ENCODE measurements at regions not wholly inside any gene's neighbourhood (a gene's known extent, or its start where the extent isn't known, plus 50 kb on each side); places are given as distances from the start of the nearest gene placed in this dataset.

DNA sequence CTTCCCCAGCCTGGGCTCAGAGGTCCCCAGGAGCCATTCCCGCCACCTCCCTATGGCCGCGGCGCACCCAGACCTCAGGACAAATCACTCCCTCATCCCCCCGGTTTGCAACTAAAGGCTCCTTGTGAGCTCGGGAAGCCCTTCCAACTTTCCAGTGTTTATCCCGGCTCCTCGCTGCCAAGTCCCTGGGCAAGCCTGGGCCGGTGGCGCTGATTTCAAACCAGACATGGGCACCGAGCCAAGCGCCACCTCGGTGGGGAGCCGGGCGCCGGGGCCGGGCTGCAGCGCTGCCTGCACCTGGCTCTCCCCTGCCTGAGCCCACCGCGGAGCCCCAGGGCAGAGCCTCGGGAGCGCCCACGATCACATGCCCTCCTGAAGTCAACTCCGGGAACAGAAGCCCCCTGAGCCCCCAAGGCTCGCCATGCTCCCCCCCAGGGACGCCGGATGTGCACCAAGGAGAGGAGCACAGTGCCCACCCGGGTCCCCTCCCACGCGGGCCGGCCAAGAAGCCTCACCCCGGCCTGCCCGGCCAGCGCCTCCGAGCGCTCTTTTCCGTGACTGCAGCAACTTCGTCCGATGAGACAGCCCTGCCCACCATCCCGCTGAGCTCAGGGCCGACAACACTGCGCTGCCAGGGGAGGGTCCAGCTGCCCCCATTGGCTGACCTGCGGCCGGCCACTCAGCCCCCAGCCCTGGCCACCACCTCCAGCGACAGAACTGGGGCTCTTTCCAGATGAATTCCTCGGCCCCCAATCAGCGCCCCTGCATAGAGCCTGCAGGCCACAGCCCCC lies 50.0 kb downstream of the NCOR2 start:
- ChIA-PET POLR2A (no interaction called here), CTCF (interaction anchor here (0.7 kb wide), 1 partner anchor 253 kb away, joined by 4 read pairs; no protein-coding TSS in a partner anchor)
- H3K27me3 Mint-ChIP-seq = no peaks in the 10 kb centered on the region
- ATAC-seq (no peak), DNase-seq (no peak)
- H3K4me3 Mint-ChIP-seq = no peak overlapping the region
- H3K4me1 Mint-ChIP-seq = peaks cover 25% of the 10 kb centered on the region
- no peak overlapping the region for H3K27ac Mint-ChIP-seq
- H3K36me3 Mint-ChIP-seq (ENCODE audit: low read depth) = peaks cover 9% of the 10 kb centered on the region
- intact Hi-C loops (cut with DNase I, micrococcal nuclease) = no loop called here
- no peaks in the 10 kb centered on the region for H3K9me3 Mint-ChIP-seq (ENCODE audit: low read depth)

DNA sequence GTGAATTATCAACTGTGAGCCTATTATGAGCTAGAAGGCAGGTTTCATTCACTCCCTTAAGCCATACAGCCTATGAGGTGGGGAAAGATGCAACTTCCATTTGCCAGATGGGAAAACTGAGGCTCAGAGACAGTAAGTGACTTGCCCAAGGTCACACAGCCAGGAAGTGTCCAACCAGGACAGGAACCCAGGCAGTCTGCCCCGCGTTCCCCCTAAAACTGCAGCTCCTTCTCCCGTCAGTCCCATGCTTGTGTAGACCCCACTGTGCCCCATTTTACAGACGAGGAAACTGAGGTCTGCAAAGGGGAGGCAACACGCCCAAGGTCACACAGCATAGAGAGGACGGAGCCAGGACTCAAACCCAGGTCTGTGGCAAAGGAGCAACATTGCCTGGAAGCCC lies 50.6 kb downstream of the NCOR2 start:
- intact Hi-C loops (cut with DNase I, micrococcal nuclease) = no loop called here
- peaks cover 23% of the 10 kb centered on the region for H3K4me1 Mint-ChIP-seq
- H3K27ac Mint-ChIP-seq = no peak overlapping the region
- no peak for ATAC-seq
- H3K9me3 Mint-ChIP-seq (ENCODE audit: low read depth) = no peaks in the 10 kb centered on the region
- H3K27me3 Mint-ChIP-seq = no peaks in the 10 kb centered on the region
- peaks cover 9% of the 10 kb centered on the region for H3K36me3 Mint-ChIP-seq (ENCODE audit: low read depth)
- CTCF ChIA-PET = interaction anchor here (0.7 kb wide), 1 partner anchor 254 kb away, joined by 4 read pairs; no protein-coding TSS in a partner anchor
- DNase-seq = no peak
- POLR2A ChIA-PET = no interaction called here
- no peak overlapping the region for H3K4me3 Mint-ChIP-seq

DNA sequence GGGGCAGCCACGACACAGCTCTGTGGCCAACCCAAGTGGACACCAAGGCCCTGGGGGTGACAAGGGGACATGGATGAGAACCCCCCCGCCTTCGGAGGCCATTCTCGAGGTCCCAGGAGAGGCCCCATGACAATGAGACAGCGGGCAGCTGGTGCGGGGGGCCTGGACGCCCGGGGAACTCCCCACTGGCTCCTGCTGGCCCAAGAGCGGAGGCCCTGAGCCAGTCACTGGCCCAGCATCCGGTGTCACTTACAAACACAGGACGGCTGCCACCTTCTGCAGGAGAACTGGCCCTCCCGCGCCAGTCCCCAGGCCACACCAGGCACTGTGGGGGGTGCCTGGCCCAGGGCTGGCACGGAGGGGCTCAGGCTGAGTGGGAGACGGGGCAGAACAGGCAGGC lies 51.4 kb downstream of the NCOR2 start:
- ChIA-PET CTCF (interaction anchor here (0.7 kb wide), 1 partner anchor 606 kb away, joined by 3 read pairs; no protein-coding TSS in a partner anchor), POLR2A (no interaction called here)
- peaks cover 17% of the 10 kb centered on the region for H3K4me1 Mint-ChIP-seq
- peaks cover 7% of the 10 kb centered on the region for H3K36me3 Mint-ChIP-seq (ENCODE audit: low read depth)
- intact Hi-C loops (cut with DNase I, micrococcal nuclease) = no loop called here
- H3K27ac Mint-ChIP-seq = no peak overlapping the region
- H3K4me3 Mint-ChIP-seq = no peak overlapping the region
- ATAC-seq = no peak
- no peaks in the 10 kb centered on the region for H3K9me3 Mint-ChIP-seq (ENCODE audit: low read depth)
- H3K27me3 Mint-ChIP-seq = no peaks in the 10 kb centered on the region
- no peak for DNase-seq

DNA sequence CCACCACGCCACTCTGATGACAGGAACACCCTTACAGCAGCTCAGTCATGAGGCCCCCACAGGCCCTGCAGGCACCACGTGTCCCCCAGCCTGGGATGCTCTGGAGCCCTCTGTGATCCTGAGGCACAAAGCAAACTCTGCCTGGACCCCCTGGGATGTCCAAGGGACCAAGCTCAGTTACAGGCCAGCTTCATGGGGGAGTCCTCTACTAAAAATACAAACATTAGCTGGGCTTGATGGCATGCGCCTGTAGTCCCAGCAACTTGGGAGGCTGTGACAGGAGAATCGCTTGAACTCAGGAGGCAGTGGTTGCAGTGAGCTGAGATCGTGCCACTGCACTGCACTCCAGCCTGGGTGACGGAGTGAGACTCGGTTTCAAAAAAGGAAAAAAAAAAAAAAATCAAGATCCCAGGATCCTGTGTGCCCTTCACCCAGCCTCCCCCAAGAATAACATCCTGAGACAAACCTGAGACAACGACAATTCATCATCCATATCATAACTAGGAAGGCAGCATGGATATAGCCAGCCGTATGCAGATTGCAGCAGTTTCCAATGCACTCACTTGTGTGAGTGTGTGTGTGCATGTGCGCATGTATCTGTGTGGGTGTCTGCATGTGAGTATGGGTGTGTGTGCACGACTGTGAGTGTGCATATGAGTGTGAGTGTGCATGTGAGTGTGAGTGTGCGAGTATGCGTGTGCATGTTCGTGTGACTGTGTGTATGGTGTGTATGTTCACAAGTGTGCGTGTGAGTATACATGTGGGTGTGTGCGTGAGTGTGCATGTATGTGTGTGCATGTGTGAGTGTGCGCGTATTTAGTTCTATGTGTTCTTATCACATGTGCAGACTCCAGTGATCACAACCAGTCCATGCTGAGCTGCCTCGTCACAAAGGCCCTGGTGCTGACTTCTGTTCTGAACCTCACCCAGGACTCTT lies 52.1 kb downstream of the NCOR2 start:
- no peak overlapping the region for H3K4me3 Mint-ChIP-seq
- H3K4me1 Mint-ChIP-seq = peaks cover 16% of the 10 kb centered on the region
- no peaks in the 10 kb centered on the region for H3K27me3 Mint-ChIP-seq
- peaks cover 5% of the 10 kb centered on the region for H3K36me3 Mint-ChIP-seq (ENCODE audit: low read depth)
- H3K27ac Mint-ChIP-seq = no peak overlapping the region
- intact Hi-C loops (cut with DNase I, micrococcal nuclease) = no loop called here
- ATAC-seq = no peak
- ChIA-PET POLR2A (no interaction called here), CTCF (interaction anchor here (0.7 kb wide), 1 partner anchor 605 kb away, joined by 3 read pairs; no protein-coding TSS in a partner anchor)
- DNase-seq = no peak
- H3K9me3 Mint-ChIP-seq (ENCODE audit: low read depth) = no peaks in the 10 kb centered on the region

DNA sequence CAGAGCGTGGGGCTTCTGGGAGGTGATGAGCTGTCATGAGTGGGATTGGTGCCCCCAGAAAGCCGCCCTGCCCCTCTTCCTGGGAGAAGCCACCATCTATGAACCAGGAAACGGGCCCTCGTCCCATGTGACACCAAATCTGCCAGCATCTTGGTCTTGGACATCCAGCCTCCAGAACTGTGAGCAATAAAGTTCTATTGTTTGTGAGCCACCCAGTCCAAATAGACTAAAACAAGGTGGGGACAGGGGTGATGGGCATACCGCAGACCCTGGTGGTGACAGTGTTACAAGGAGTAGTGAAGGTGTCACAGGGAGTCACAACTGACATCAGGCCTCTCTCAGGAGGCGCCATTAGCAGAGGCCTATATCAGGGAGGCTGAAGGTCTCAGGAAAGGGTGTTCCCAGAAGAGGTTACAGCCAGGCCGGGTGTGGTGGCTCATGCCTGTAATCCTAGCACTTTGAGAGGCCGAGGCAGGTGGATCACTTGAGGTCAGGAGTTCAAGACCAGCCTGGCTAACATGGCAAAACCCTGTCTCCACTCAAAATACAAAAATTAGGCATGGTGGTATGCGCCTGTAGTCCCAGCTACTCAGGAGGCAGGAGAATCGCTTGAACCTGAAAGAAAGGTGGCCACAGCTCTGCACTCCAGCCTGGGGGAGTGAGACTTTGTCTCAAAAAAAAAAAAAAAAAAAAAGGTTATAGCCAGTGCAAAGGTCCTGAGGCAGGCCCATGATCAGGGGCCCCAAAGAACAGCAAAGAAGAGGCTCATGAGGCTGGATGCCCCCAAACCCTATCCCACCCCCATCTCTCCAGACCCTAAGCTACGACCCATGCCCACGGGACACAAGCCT lies 53.0 kb downstream of the NCOR2 start:
- H3K36me3 Mint-ChIP-seq (ENCODE audit: low read depth) = peaks cover 5% of the 10 kb centered on the region
- no peak overlapping the region for H3K4me3 Mint-ChIP-seq
- ChIA-PET CTCF (no interaction called here), POLR2A (no interaction called here)
- DNase-seq = no peak
- H3K27me3 Mint-ChIP-seq = no peaks in the 10 kb centered on the region
- ATAC-seq = no peak
- no peak overlapping the region for H3K27ac Mint-ChIP-seq
- intact Hi-C loops (cut with DNase I, micrococcal nuclease) = no loop called here
- peaks cover 16% of the 10 kb centered on the region for H3K4me1 Mint-ChIP-seq
- H3K9me3 Mint-ChIP-seq (ENCODE audit: low read depth) = no peaks in the 10 kb centered on the region

DNA sequence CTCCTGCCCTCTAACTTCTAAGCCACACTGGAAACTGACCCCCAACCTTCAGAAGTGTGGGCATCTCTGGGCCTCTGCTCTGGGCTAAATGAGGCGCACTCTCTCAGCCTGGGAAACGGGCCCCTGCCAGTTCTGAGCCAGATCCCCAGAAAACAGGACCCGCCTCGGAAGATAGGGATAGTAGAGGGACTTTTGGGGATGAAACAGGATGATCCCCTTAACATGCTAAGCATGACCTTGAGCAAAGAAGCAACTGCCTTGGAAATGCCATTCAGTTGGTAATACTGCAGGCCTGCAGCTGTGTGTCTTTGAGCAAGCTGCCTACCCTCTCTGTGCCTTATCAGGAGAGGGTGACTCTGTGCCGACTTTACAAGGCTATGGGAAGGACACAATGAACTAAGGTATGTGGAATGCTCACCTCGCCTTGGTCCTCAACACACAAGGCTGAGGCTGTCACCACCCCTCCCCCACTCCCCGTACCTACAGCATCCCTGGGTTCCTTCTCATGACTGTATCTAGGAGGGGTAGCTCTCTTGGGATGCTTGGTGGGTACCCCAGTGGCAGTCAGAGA lies 54.0 kb downstream of the NCOR2 start:
- intact Hi-C loops (cut with DNase I, micrococcal nuclease) = no loop called here
- H3K9me3 Mint-ChIP-seq (ENCODE audit: low read depth) = no peaks in the 10 kb centered on the region
- ChIA-PET POLR2A (no interaction called here), CTCF (no interaction called here)
- no peaks in the 10 kb centered on the region for H3K27me3 Mint-ChIP-seq
- no peak overlapping the region for H3K27ac Mint-ChIP-seq
- H3K36me3 Mint-ChIP-seq (ENCODE audit: low read depth) = peaks cover 5% of the 10 kb centered on the region
- H3K4me1 Mint-ChIP-seq = peaks cover 14% of the 10 kb centered on the region
- no peak for DNase-seq
- ATAC-seq = no peak
- no peak overlapping the region for H3K4me3 Mint-ChIP-seq

DNA sequence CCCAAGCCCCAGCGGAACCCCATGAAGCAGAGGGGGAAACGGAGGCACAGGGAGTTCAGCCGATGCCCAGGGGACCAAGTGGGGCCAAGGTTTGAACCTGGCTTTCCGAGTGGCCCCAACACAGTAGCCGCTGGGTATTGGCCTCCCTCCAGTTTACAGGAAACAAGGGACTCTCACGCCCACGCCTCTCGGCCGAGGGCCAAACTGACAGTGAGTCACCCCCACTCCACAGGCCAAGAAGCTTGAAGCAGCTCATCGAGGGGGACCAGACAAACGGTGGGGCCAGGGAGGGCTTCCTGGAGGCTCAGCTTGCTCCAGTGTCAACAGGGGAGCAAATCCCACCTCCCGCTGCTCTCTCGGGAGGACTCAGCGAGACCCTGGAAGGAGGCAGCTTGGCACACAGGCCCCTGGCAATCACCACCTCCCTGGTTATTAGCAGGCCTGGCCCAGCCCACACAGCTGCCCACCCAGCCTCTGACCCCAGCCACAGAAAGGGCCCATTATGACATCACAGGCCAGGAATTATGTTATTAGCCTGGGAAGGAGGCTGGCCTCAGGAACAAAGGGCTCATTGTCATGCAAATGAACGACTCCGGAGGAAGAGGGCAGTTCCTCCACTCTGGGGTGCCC lies 54.6 kb downstream of the NCOR2 start:
- CTCF ChIA-PET = interaction anchor here (1.1 kb wide), 1 partner anchor 262 kb away, joined by 4 read pairs; no protein-coding TSS in a partner anchor

GRCh38 chr12:124511259-124511985 lies 56.0 kb downstream of the NCOR2 start:
- H3K4me1 Mint-ChIP-seq = peaks cover 23% of the 10 kb centered on the region
- DNase-seq = no peak
- no peaks in the 10 kb centered on the region for H3K27me3 Mint-ChIP-seq
- H3K4me3 Mint-ChIP-seq = no peak overlapping the region
- H3K36me3 Mint-ChIP-seq (ENCODE audit: low read depth) = peaks cover 5% of the 10 kb centered on the region
- no peaks in the 10 kb centered on the region for H3K9me3 Mint-ChIP-seq (ENCODE audit: low read depth)
- H3K27ac Mint-ChIP-seq = no peak overlapping the region
- intact Hi-C loops (cut with DNase I, micrococcal nuclease) = no loop called here
- no peak for ATAC-seq
- CTCF ChIA-PET = interaction anchor here (0.6 kb wide), 1 partner anchor 15 kb away, joined by 3 read pairs; no protein-coding TSS in a partner anchor
- POLR2A ChIA-PET = no interaction called here

More for the DNA sequence above, 54.6 kb downstream of the NCOR2 start:
- H3K27me3 Mint-ChIP-seq = no peaks in the 10 kb centered on the region
- H3K4me1 Mint-ChIP-seq = peaks cover 11% of the 10 kb centered on the region
- no peak overlapping the region for H3K27ac Mint-ChIP-seq
- no peak for DNase-seq
- no peaks in the 10 kb centered on the region for H3K9me3 Mint-ChIP-seq (ENCODE audit: low read depth)
- POLR2A ChIA-PET = no interaction called here
- H3K36me3 Mint-ChIP-seq (ENCODE audit: low read depth) = peaks cover 5% of the 10 kb centered on the region
- H3K4me3 Mint-ChIP-seq = no peak overlapping the region
- intact Hi-C loops (cut with DNase I, micrococcal nuclease) = no loop called here
- ATAC-seq = no peak

DNA sequence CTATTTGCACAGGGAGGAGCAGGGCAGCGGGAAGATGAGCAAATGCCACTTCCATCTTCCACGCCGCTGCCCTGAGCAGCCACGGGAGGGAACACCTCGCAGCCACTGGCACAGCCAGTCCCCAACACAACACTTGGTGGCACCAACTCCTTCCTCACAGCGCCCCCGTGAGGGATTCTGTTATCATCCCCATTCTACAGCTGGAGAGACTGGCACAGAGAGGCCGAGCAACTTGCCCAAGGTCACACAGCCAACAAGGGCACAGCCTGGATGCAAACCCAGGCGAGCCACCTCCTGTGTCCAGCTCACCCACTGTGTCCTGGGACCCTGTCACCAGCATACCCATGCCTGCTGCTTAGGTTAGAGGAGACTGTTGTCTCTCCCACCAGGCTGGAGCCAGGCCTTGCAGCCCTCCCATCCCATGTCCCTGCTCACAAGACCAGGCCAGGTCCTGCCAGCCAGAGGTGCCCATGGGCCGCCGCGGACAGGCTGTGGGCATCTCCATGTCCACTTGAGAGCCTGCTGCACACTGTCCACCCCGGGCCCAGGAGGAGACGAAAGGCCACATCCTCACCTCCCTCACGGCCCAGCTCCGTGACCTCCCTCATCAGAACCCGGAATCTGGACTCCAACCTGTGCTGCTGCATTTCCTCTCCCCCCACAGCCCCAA lies 57.0 kb downstream of the NCOR2 start:
- POLR2A ChIA-PET = no interaction called here
- ATAC-seq (no peak), DNase-seq (peak; percentile 53)
- CTCF ChIA-PET = interaction anchor here (0.6 to 1.3 kb wide), 2 partner anchors 261 to 474 kb away, joined by 3 read pairs; no protein-coding TSS in a partner anchor
- Mint-ChIP-seq H3K27ac (no peak overlapping the region), H3K27me3 (no peaks in the 10 kb centered on the region), H3K9me3 (ENCODE audit: low read depth) (no peaks in the 10 kb centered on the region), H3K36me3 (ENCODE audit: low read depth) (peaks cover 4% of the 10 kb centered on the region), H3K4me3 (no peak overlapping the region), H3K4me1 (peaks cover 25% of the 10 kb centered on the region)
- intact Hi-C loops (cut with DNase I, micrococcal nuclease) = no loop called here

Data from activated CD4-positive, alpha-beta T cell treated with anti-CD3 and anti-CD28 coated beads for 36 hours (primary cell).